ENCODE measurements at regions not wholly inside any gene's neighbourhood (a gene's known extent, or its start where the extent isn't known, plus 50 kb on each side); places are given as distances from the start of the nearest gene placed in this dataset.

DNA sequence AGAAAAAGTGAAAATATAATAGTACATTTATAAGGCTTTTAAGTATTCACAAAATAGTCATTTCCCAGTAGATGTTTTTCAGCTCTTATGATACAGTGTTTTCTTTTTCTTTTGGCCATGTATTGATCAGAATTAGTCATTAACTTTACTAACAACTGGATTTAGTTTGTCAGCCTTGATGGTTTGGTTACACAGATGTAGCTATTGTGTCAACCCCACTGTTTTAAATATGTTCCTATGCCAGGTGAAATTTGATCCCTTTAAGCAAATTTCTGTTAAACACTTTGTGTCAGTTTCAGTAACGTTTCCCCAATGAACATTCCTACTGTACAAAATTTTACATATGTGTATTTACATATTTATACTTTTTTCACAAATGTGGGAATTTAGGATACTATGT, 261.5 kb upstream of the STARD13 start:
- TF ChIP-seq STAT1 (conservative IDR thresholded peaks at IDR 0.05) (no peak), MYB (IDR thresholded peaks at IDR 0.05; ENCODE audit: borderline replicate concordance, low read depth, low read length) (no peak), HDAC2 (IDR thresholded peaks at IDR 0.05) (no peak), NR2C2 (IDR thresholded peaks at IDR 0.05; ENCODE audit: borderline replicate concordance, control insufficient read depth, insufficient read length, low read depth) (no peak), CHD4 (IDR thresholded peaks at IDR 0.05) (no peak), SREBF1 (IDR thresholded peaks at IDR 0.05; ENCODE audit: low read length) (no peak)

Data from GM12878 (cell line).